WTC11 (cell line): ENCODE measurements at regions not wholly inside any gene's neighbourhood (a gene's known extent, or its start where the extent isn't known, plus 50 kb on each side); places are given as distances from the start of the nearest gene placed in this dataset.

Source experiments
- ATAC-seq: fragments of 200-7000 bp; cut with Tn5 transposase; 2 replicates; pipeline ENCODE4 v1.10.0; 2021; ENCODE audit warnings: mild to moderate bottlenecking, moderate library complexity
- CTCF ChIA-PET: fragments of 300-600 bp; sonication (Branson Sonifier 250); formaldehyde crosslinking; loops from one replicate; lab custom pipeline; 2021; ENCODE audit warnings: antibody characterized with exemption; lab: Charles Lee
- POLR2A ChIA-PET: fragments of 350-600 bp; sonication (Branson Sonifier 250); formaldehyde crosslinking; loops from one replicate; lab custom pipeline; 2021; ENCODE audit warnings: antibody characterized with exemption; lab: Charles Lee
- DNase-seq: peaks from one replicate; pipeline ENCODE4 v3.0.0; 2021; ENCODE audit warnings: low spot score
- H3K27ac Mint-ChIP-seq: 2 replicates; pipeline ENCODE4 v1.8.0; 2021; ENCODE audit warnings: mixed read lengths
- H3K27me3 Mint-ChIP-seq: 2 replicates; pipeline ENCODE4 v1.8.0; 2021; ENCODE audit warnings: low read depth, mild to moderate bottlenecking, moderate library complexity, mixed read lengths
- H3K36me3 Mint-ChIP-seq: 2 replicates; pipeline ENCODE4 v1.8.0; 2021; ENCODE audit warnings: mixed read lengths
- H3K4me1 Mint-ChIP-seq: 2 replicates; pipeline ENCODE4 v1.8.0; 2022; ENCODE audit warnings: mixed read lengths
- H3K4me3 Mint-ChIP-seq: 2 replicates; pipeline ENCODE4 v1.8.0; 2021; ENCODE audit warnings: mild to moderate bottlenecking, moderate library complexity, mixed read lengths
- H3K9me3 Mint-ChIP-seq: 2 replicates; pipeline ENCODE4 v1.8.0; 2021; ENCODE audit warnings: mixed read lengths
- AR ChIP-seq: fragments of 250-450 bp; sonication (Bioruptor Pico); IDR thresholded peaks from 2 replicates; pipeline ENCODE4 v1.9.0; 2021; ENCODE audit warnings: mild to moderate bottlenecking
- ATF1 ChIP-seq: sonication (generic); formaldehyde crosslinking; IDR thresholded peaks from 2 replicates; pipeline ENCODE4 v1.8.1; 2023; ENCODE audit warnings: mild to moderate bottlenecking, moderate library complexity, missing genetic modification reagents
- ATF3 ChIP-seq: sonication (generic); formaldehyde crosslinking; conservative IDR thresholded peaks from 2 replicates; pipeline ENCODE4 v1.8.1; 2022; ENCODE audit warnings: mild to moderate bottlenecking, missing genetic modification reagents
- EMX1 ChIP-seq: fragments of 250-450 bp; sonication (Bioruptor Pico); IDR thresholded peaks from 2 replicates; pipeline ENCODE4 v1.8.0; 2021; ENCODE audit warnings: mild to moderate bottlenecking
- ERG ChIP-seq: fragments of 250-450 bp; sonication (Bioruptor Pico); IDR thresholded peaks from 2 replicates; pipeline ENCODE4 v1.8.0; 2021; ENCODE audit warnings: mild to moderate bottlenecking
- ETV6 ChIP-seq: sonication (generic); formaldehyde crosslinking; IDR thresholded peaks from 2 replicates; pipeline ENCODE4 v1.8.1; 2022; ENCODE audit warnings: mild to moderate bottlenecking, missing genetic modification reagents
- FOXJ3 ChIP-seq: sonication (generic); formaldehyde crosslinking; IDR thresholded peaks from 2 replicates; pipeline ENCODE4 v1.9.0; 2021; ENCODE audit warnings: missing genetic modification reagents, mild to moderate bottlenecking, borderline replicate concordance
- FOXP1 ChIP-seq: sonication (generic); formaldehyde crosslinking; IDR thresholded peaks from 2 replicates; pipeline ENCODE4 v1.8.0; 2022; ENCODE audit warnings: missing genetic modification reagents, mild to moderate bottlenecking, moderate library complexity, borderline replicate concordance
- HMGA2 ChIP-seq: fragments of 250-450 bp; sonication (Bioruptor Pico); IDR thresholded peaks from 2 replicates; pipeline ENCODE4 v1.4.0; 2021; ENCODE audit warnings: mild to moderate bottlenecking, moderate library complexity
- RELA ChIP-seq: sonication (generic); formaldehyde crosslinking; IDR thresholded peaks from 2 replicates; pipeline ENCODE4 v1.8.1; 2022; ENCODE audit warnings: missing genetic modification reagents, mild to moderate bottlenecking, borderline replicate concordance
- ZNF396 ChIP-seq: fragments of 250-450 bp; sonication (Bioruptor Pico); IDR thresholded peaks from 2 replicates; pipeline ENCODE4 v1.8.0; 2021; ENCODE audit warnings: mild to moderate bottlenecking, moderate library complexity, borderline replicate concordance
- ZSCAN18 ChIP-seq: fragments of 250-450 bp; sonication (Bioruptor Pico); IDR thresholded peaks from 2 replicates; pipeline ENCODE4 v2.1.2; 2022; ENCODE audit warnings: mild to moderate bottlenecking, moderate library complexity
- TF ChIP-seq, protein P1 (sequence below): sonication (generic); formaldehyde crosslinking; IDR thresholded peaks from 2 replicates; pipeline ENCODE4 v1.8.0; 2022; ENCODE audit warnings: missing genetic modification reagents
- TF ChIP-seq, protein P2 (sequence below): sonication (generic); formaldehyde crosslinking; IDR thresholded peaks from 2 replicates; pipeline ENCODE4 v1.8.1; 2023; ENCODE audit warnings: mild to moderate bottlenecking, missing genetic modification reagents
- TF ChIP-seq, protein P3 (sequence below): sonication (generic); formaldehyde crosslinking; conservative IDR thresholded peaks from 2 replicates; pipeline ENCODE4 v1.8.1; 2023; ENCODE audit warnings: mild to moderate bottlenecking, low read depth, missing genetic modification reagents, moderate library complexity
- TF ChIP-seq, protein P4 (sequence below): sonication (generic); formaldehyde crosslinking; IDR thresholded peaks from 2 replicates; pipeline ENCODE4 v1.8.1; 2023; ENCODE audit warnings: mild to moderate bottlenecking, missing genetic modification reagents, moderate library complexity

DNA sequence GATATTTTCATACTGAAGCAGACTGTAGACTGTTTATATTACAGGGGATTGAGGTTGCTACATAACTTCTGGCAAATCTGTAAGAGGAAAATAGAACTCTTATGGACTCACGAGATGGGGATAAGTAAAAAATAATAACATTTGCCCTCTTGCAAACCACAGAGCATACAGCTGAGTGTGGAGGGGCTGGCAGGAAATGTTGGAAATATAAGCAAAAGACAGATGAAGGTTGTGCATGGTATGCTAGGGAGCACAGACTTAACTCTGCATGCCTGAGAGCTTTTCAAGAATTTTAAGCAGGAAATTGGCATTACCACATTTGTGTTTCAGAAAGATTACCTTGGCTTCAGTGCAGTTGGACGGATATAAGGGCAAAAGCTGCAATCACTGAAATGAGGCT lies 411.1 kb downstream of the RAD51AP2 start:
- CTCF ChIA-PET = no interaction called here

GRCh38 chr2:17106418-17106817 lies 411.8 kb downstream of the RAD51AP2 start:
- no peak for DNase-seq
- ChIA-PET POLR2A (no interaction called here), CTCF (no interaction called here)
- Mint-ChIP-seq H3K9me3 (no peaks in the 10 kb centered on the region), H3K27ac (no peak overlapping the region), H3K4me3 (no peak overlapping the region), H3K27me3 (no peaks in the 10 kb centered on the region), H3K36me3 (no peaks in the 10 kb centered on the region), H3K4me1 (0 out of 2 replicates have a peak, but pooled peaks cover 4% of the 10 kb centered on the region)
- no peak for ATAC-seq
- TF ChIP-seq FOXP1 (CRISPR knock-in tag) (no peak), RELA (no peak), EMX1 (CRISPR knock-in tag) (no peak), FOXJ3 (CRISPR knock-in tag) (no peak), ZSCAN18 (no peak), ZNF396 (CRISPR knock-in tag) (no peak), AR (CRISPR knock-in tag) (no peak)
- TF ChIP-seq, protein P1, sequence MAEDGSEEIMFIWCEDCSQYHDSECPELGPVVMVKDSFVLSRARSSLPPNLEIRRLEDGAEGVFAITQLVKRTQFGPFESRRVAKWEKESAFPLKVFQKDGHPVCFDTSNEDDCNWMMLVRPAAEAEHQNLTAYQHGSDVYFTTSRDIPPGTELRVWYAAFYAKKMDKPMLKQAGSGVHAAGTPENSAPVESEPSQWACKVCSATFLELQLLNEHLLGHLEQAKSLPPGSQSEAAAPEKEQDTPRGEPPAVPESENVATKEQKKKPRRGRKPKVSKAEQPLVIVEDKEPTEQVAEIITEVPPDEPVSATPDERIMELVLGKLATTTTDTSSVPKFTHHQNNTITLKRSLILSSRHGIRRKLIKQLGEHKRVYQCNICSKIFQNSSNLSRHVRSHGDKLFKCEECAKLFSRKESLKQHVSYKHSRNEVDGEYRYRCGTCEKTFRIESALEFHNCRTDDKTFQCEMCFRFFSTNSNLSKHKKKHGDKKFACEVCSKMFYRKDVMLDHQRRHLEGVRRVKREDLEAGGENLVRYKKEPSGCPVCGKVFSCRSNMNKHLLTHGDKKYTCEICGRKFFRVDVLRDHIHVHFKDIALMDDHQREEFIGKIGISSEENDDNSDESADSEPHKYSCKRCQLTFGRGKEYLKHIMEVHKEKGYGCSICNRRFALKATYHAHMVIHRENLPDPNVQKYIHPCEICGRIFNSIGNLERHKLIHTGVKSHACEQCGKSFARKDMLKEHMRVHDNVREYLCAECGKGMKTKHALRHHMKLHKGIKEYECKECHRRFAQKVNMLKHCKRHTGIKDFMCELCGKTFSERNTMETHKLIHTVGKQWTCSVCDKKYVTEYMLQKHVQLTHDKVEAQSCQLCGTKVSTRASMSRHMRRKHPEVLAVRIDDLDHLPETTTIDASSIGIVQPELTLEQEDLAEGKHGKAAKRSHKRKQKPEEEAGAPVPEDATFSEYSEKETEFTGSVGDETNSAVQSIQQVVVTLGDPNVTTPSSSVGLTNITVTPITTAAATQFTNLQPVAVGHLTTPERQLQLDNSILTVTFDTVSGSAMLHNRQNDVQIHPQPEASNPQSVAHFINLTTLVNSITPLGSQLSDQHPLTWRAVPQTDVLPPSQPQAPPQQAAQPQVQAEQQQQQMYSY = no peak
- TF ChIP-seq, protein P2, sequence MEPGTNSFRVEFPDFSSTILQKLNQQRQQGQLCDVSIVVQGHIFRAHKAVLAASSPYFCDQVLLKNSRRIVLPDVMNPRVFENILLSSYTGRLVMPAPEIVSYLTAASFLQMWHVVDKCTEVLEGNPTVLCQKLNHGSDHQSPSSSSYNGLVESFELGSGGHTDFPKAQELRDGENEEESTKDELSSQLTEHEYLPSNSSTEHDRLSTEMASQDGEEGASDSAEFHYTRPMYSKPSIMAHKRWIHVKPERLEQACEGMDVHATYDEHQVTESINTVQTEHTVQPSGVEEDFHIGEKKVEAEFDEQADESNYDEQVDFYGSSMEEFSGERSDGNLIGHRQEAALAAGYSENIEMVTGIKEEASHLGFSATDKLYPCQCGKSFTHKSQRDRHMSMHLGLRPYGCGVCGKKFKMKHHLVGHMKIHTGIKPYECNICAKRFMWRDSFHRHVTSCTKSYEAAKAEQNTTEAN (CRISPR knock-in tag) = no peak

More for the DNA sequence above, 411.1 kb downstream of the RAD51AP2 start:
- Mint-ChIP-seq H3K4me1 (0 out of 2 replicates have a peak, but pooled peaks cover 4% of the 10 kb centered on the region), H3K4me3 (no peak overlapping the region), H3K27me3 (no peaks in the 10 kb centered on the region), H3K27ac (no peak overlapping the region), H3K9me3 (no peaks in the 10 kb centered on the region), H3K36me3 (no peaks in the 10 kb centered on the region)
- TF ChIP-seq ETV6 = no peak
- TF ChIP-seq, protein P3, sequence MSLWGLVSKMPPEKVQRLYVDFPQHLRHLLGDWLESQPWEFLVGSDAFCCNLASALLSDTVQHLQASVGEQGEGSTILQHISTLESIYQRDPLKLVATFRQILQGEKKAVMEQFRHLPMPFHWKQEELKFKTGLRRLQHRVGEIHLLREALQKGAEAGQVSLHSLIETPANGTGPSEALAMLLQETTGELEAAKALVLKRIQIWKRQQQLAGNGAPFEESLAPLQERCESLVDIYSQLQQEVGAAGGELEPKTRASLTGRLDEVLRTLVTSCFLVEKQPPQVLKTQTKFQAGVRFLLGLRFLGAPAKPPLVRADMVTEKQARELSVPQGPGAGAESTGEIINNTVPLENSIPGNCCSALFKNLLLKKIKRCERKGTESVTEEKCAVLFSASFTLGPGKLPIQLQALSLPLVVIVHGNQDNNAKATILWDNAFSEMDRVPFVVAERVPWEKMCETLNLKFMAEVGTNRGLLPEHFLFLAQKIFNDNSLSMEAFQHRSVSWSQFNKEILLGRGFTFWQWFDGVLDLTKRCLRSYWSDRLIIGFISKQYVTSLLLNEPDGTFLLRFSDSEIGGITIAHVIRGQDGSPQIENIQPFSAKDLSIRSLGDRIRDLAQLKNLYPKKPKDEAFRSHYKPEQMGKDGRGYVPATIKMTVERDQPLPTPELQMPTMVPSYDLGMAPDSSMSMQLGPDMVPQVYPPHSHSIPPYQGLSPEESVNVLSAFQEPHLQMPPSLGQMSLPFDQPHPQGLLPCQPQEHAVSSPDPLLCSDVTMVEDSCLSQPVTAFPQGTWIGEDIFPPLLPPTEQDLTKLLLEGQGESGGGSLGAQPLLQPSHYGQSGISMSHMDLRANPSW (CRISPR knock-in tag) = no peak
- no peak for TF ChIP-seq ERG (CRISPR knock-in tag)
- TF ChIP-seq HMGA2 = no peak
- TF ChIP-seq ATF3 = no peak
- TF ChIP-seq RELA = no peak
- TF ChIP-seq, protein P4, sequence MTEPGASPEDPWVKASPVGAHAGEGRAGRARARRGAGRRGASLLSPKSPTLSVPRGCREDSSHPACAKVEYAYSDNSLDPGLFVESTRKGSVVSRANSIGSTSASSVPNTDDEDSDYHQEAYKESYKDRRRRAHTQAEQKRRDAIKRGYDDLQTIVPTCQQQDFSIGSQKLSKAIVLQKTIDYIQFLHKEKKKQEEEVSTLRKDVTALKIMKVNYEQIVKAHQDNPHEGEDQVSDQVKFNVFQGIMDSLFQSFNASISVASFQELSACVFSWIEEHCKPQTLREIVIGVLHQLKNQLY (CRISPR knock-in tag) = no peak
- TF ChIP-seq ATF1 = no peak
- ATAC-seq (no peak), DNase-seq (no peak)
- POLR2A ChIA-PET = no interaction called here
